Endodermal cell (in vitro differentiated cells): ENCODE measurements at regions not wholly inside any gene's neighbourhood (a gene's known extent, or its start where the extent isn't known, plus 50 kb on each side); places are given as distances from the start of the nearest gene placed in this dataset.

Experiments
- DNase-seq: peaks from one replicate; pipeline ENCODE4 v3.0.0-alpha.2; 2017
- H3K27ac ChIP-seq: 2 replicates; pipeline ENCODE4 v1.5.1; 2013; ENCODE audit warnings: mild to moderate bottlenecking, low read depth, low read length, moderate library complexity
- H3K27me3 ChIP-seq: 2 replicates; pipeline ENCODE4 v1.6.1; 2013; ENCODE audit warnings: mild to moderate bottlenecking, low read length, moderate library complexity; ENCODE audit not compliant: insufficient read depth, control insufficient read depth, poor library complexity, severe bottlenecking
- H3K36me3 ChIP-seq: 2 replicates; pipeline ENCODE4 v1.7.0; 2013; ENCODE audit warnings: mild to moderate bottlenecking, low read length, moderate library complexity; ENCODE audit not compliant: control insufficient read depth, insufficient read depth
- H3K4me1 ChIP-seq: one replicate; pipeline ENCODE4 v1.7.0; 2013; ENCODE audit warnings: low read length; ENCODE audit not compliant: control insufficient read depth, insufficient read depth
- H3K4me3 ChIP-seq: 2 replicates; pipeline ENCODE4 v1.5.1; 2013; ENCODE audit warnings: mild to moderate bottlenecking, low read length, moderate library complexity
- H3K9ac ChIP-seq: 2 replicates; pipeline ENCODE4 v1.6.1; 2013; ENCODE audit warnings: mild to moderate bottlenecking, low read length, moderate library complexity; ENCODE audit not compliant: poor library complexity, severe bottlenecking; ENCODE audit errors: extremely low read depth
- H3K9me3 ChIP-seq: 2 replicates; pipeline ENCODE4 v1.6.1; 2013; ENCODE audit warnings: mild to moderate bottlenecking, low read length, moderate library complexity; ENCODE audit not compliant: control insufficient read depth
- H3K27ac Mint-ChIP-seq: 2 replicates; pipeline ENCODE4 v1.8.0; 2020; ENCODE audit warnings: mixed read lengths
- H3K27me3 Mint-ChIP-seq: 2 replicates; pipeline ENCODE4 v1.8.0; 2021; ENCODE audit warnings: mild to moderate bottlenecking, mixed read lengths; ENCODE audit not compliant: insufficient read depth
- H3K36me3 Mint-ChIP-seq: 2 replicates; pipeline ENCODE4 v1.8.0; 2020; ENCODE audit warnings: low read depth, mixed read lengths
- H3K4me1 Mint-ChIP-seq: 2 replicates; pipeline ENCODE4 v1.8.0; 2020; ENCODE audit warnings: mixed read lengths
- H3K4me3 Mint-ChIP-seq: 2 replicates; pipeline ENCODE4 v1.8.0; 2020; ENCODE audit warnings: mild to moderate bottlenecking, moderate library complexity, mixed read lengths
- H3K9me3 Mint-ChIP-seq: 2 replicates; pipeline ENCODE4 v1.8.0; 2020; ENCODE audit warnings: mild to moderate bottlenecking, mixed read lengths
- CTCF ChIP-seq: fragments of 200-600 bp; sonication (generic); conservative IDR thresholded peaks from 2 replicates; pipeline ENCODE4 v1.5.0; 2021; ENCODE audit warnings: antibody characterized with exemption, mild to moderate bottlenecking
- WGBS, 2 experiments: methylation state at CpG; one replicate each; pipeline versions ENCODE4 v1.1.5 to v1.1.7; 2013; ENCODE audit warnings: missing lambda C conversion rate in 2 of 2, mixed read lengths in 1 of 2; ENCODE audit not compliant: insufficient coverage in 1 of 2, insufficient read length in 1 of 2; 5-methylcytosine and 5-hydroxymethylcytosine counted together

GRCh38 chr10:78507510-78508160 lies 474.0 kb downstream of the RPS24 start:
- Histone ChIP-seq H3K4me1 (no peaks in the 10 kb centered on the region), H3K9ac (no peak overlapping the region), H3K27ac (peak overlapping the region; percentile 42), H3K9me3 (no peaks in the 10 kb centered on the region), H3K4me3 (no peak overlapping the region), H3K36me3 (no peaks in the 10 kb centered on the region), H3K27me3 (no peaks in the 10 kb centered on the region)
- H3K4me1 Mint-ChIP-seq, result no peaks in the 10 kb centered on the region
- 83 to 91% methylated on average over 4 to 8 of the region's 8 CpGs for WGBS, 2 experiments
- no peak overlapping the region for H3K27ac Mint-ChIP-seq
- peaks cover 6% of the 10 kb centered on the region for H3K27me3 Mint-ChIP-seq
- no peak overlapping the region for H3K4me3 Mint-ChIP-seq
- DNase-seq, result no peak
- no peak for TF ChIP-seq CTCF
- no peaks in the 10 kb centered on the region for H3K9me3 Mint-ChIP-seq
- H3K36me3 Mint-ChIP-seq, result no peaks in the 10 kb centered on the region

DNA sequence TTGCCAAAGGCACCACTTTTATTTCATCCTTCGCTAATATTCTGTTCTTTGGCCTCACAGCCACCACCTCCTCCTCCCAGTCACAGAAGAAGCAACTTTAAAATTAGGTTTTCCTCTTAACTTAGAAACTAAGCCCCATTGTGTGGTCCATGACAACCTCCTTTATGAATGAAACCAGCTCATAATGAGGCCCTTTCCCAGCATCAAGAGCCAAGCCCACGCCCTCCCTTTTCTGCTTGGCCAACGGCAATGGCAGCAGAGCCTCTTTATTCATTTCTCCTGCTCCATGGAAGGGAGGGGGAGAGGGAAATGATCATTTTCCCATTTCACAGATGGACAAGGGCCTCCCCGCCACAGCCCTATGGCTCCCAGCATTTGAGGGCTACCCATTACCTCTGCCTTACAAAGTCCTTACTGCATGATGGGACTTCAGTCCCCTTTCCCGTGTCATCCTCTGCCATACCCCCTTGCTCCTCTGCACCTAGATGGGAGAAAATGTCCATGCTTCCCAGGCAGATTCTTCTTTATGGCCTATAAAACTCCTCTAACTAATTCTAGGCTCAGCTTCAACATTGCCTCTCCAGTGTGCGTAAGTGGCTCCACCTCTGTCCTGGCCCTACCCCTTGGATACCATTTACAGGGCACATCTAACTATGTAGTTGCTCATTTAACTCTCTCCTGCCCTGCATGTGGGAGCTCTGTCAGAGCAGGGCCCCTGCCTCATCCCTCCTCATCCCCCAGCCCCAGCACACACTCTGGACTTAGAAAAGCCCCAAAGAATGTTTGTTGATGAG lies 475.5 kb downstream of the RPS24 start:
- Histone ChIP-seq H3K4me3 (no peak overlapping the region), H3K4me1 (no peaks in the 10 kb centered on the region), H3K36me3 (no peaks in the 10 kb centered on the region), H3K27ac (no peak overlapping the region), H3K9ac (no peak overlapping the region), H3K27me3 (no peaks in the 10 kb centered on the region), H3K9me3 (no peaks in the 10 kb centered on the region)
- no peak overlapping the region for H3K4me3 Mint-ChIP-seq
- TF ChIP-seq CTCF, result no peak
- 89 to 93% methylated on average over 3 to 5 of the region's 6 CpGs for WGBS, 2 experiments
- no peaks in the 10 kb centered on the region for H3K36me3 Mint-ChIP-seq
- H3K27ac Mint-ChIP-seq, result no peak overlapping the region
- no peak for DNase-seq
- no peaks in the 10 kb centered on the region for H3K9me3 Mint-ChIP-seq
- H3K27me3 Mint-ChIP-seq, result peaks cover 6% of the 10 kb centered on the region
- no peaks in the 10 kb centered on the region for H3K4me1 Mint-ChIP-seq

- Mint-ChIP-seq H3K36me3 (no peaks in the 10 kb centered on the region), H3K4me1 (no peaks in the 10 kb centered on the region), H3K27me3 (peaks cover 6% of the 10 kb centered on the region), H3K27ac (no peak overlapping the region), H3K9me3 (no peaks in the 10 kb centered on the region), H3K4me3 (no peak overlapping the region)
- DNase-seq, result no peak
- Histone ChIP-seq H3K4me3 (no peak overlapping the region), H3K9ac (no peak overlapping the region), H3K9me3 (no peaks in the 10 kb centered on the region), H3K4me1 (no peaks in the 10 kb centered on the region), H3K36me3 (no peaks in the 10 kb centered on the region), H3K27ac (no peak overlapping the region), H3K27me3 (no peaks in the 10 kb centered on the region)
- WGBS, 2 experiments, result 81 to 90% methylated on average over 6 to 12 of the region's 12 CpGs
- peak; percentile 52 for TF ChIP-seq CTCF
Measured at GRCh38 chr10:78510566-78511323, 477.1 kb downstream of the RPS24 start.
